Fibroblast of villous mesenchyme (primary cell): ENCODE measurements at regions not wholly inside any gene's neighbourhood (a gene's known extent, or its start where the extent isn't known, plus 50 kb on each side); places are given as distances from the start of the nearest gene placed in this dataset. TPM values are rescaled to one million over a fixed set of nuclear protein-coding genes. Genes with fewer than 3 reads are reported as not detected.

Experiments
- DNase-seq: peaks from one replicate; pipeline ENCODE4 v3.0.0-alpha.2; 2010; ENCODE audit warnings: low read depth
- H3K4me3 ChIP-seq: 2 replicates; pipeline ENCODE4 v1.5.1; 2011; ENCODE audit warnings: low read depth, mild to moderate bottlenecking, low read length
- small RNA-seq: library from RNA; depleted of rRNA; stranded (forward); fragments of <200 nt; gene quantifications from one replicate; pipeline ENCODE3, GENCODE V24; 2012
- TF ChIP-seq, protein P1 (sequence below): IDR thresholded peaks from 2 replicates; pipeline ENCODE4 v1.5.1; 2012; ENCODE audit warnings: low read depth, mild to moderate bottlenecking, low read length; ENCODE audit not compliant: insufficient read depth

- TF ChIP-seq, protein P1, sequence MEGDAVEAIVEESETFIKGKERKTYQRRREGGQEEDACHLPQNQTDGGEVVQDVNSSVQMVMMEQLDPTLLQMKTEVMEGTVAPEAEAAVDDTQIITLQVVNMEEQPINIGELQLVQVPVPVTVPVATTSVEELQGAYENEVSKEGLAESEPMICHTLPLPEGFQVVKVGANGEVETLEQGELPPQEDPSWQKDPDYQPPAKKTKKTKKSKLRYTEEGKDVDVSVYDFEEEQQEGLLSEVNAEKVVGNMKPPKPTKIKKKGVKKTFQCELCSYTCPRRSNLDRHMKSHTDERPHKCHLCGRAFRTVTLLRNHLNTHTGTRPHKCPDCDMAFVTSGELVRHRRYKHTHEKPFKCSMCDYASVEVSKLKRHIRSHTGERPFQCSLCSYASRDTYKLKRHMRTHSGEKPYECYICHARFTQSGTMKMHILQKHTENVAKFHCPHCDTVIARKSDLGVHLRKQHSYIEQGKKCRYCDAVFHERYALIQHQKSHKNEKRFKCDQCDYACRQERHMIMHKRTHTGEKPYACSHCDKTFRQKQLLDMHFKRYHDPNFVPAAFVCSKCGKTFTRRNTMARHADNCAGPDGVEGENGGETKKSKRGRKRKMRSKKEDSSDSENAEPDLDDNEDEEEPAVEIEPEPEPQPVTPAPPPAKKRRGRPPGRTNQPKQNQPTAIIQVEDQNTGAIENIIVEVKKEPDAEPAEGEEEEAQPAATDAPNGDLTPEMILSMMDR: no peak
- no peak overlapping the region for H3K4me3 ChIP-seq
- DNase-seq: no peak
Measured at GRCh38 chr5:73997960-73998359, 372.0 kb downstream of the ARHGEF28 start.

- no peak overlapping the region for H3K4me3 ChIP-seq
- DNase-seq: no peak
- TF ChIP-seq, protein P1: no peak
Measured at GRCh38 chr5:73996151-73996755, 370.3 kb downstream of the ARHGEF28 start.

GRCh38 chr5:73994963-73995362, 369.0 kb downstream of the ARHGEF28 start:
- H3K4me3 ChIP-seq: no peak overlapping the region
- TF ChIP-seq, protein P1: no peak
- DNase-seq: no peak

Small RNA genes lying in the stretch of these regions (small RNA-seq; reads per million reads assigned to genes)
- gene RN7SL814P: not detected
